Right ventricle myocardium superior (tissue), 1 donor: ENCODE measurements at regions not wholly inside any gene's neighbourhood (a gene's known extent, or its start where the extent isn't known, plus 50 kb on each side); places are given as distances from the start of the nearest gene placed in this dataset.
"Not testable (repeated sequence)": the region's sequence is repeated elsewhere in the genome, so short reads cannot be mapped to it uniquely, and the experiment has no call there.

Experiments
- ATAC-seq: fragments of 200-7000 bp; cut with Tn5 transposase; one replicate; pipeline ENCODE4 v1.9.1; 2020; ENCODE audit warnings: mild to moderate bottlenecking; ENCODE audit not compliant: poor library complexity
- DNase-seq: peaks from one replicate; pipeline ENCODE4 v3.0.0-alpha.2; 2020
- intact Hi-C: fragments of 100-400 bp; cut with DNase I; formaldehyde crosslinking; loops from one replicate; pipeline ENCODE4 v1.11.2; 2022
- donor health status: DM: no; HTN: yes; CAD: no; lungs with severe emphysema.

GRCh38 chr5:164098531-164098930 lies 593.1 kb downstream of the MAT2B start:
- DNase-seq (no peak), ATAC-seq (no peak)
- intact Hi-C loops, result no loop called here

GRCh38 chr5:164098979-164099378 lies 593.6 kb downstream of the MAT2B start:
- intact Hi-C loops, result no loop called here
- DNase-seq, result no peak
- no peak for ATAC-seq

- no peak for ATAC-seq
- DNase-seq, result no peak
- intact Hi-C loops, result no loop called here
Observed at GRCh38 chr5:164115420-164115819, 610.0 kb downstream of the MAT2B start.

- no peak for DNase-seq
- no peak for ATAC-seq
- intact Hi-C loops, result no loop called here
Observed at GRCh38 chr5:164119806-164120447, 614.5 kb downstream of the MAT2B start.

GRCh38 chr5:164127527-164127926 lies 622.1 kb downstream of the MAT2B start:
- no peak for DNase-seq
- no peak for ATAC-seq
- intact Hi-C loops, result no loop called here

GRCh38 chr5:164132358-164132757 lies 626.9 kb downstream of the MAT2B start:
- ATAC-seq, result no peak

GRCh38 chr5:164137095-164137494 lies 631.7 kb downstream of the MAT2B start:
- ATAC-seq (no peak), DNase-seq (no peak)
- intact Hi-C loops, result no loop called here

More at GRCh38 chr5:164132358-164132757, 626.9 kb downstream of the MAT2B start:
- intact Hi-C loops, result no loop called here
- DNase-seq, result no peak

- ATAC-seq (no peak), DNase-seq (no peak)
- intact Hi-C loops, result no loop called here
Observed at GRCh38 chr5:164139423-164139822, 634.0 kb downstream of the MAT2B start.

- ATAC-seq (no peak), DNase-seq (no peak)
- intact Hi-C loops, result no loop called here
Observed at GRCh38 chr5:164145458-164145857, 640.0 kb downstream of the MAT2B start.

- DNase-seq (no peak), ATAC-seq (no peak)
- intact Hi-C loops, result no loop called here
Observed at GRCh38 chr5:164146223-164146622, 640.8 kb downstream of the MAT2B start.

- intact Hi-C loops, result no loop called here
- ATAC-seq, result no peak
- no peak for DNase-seq
Observed at GRCh38 chr5:164148292-164148691, 642.9 kb downstream of the MAT2B start.

GRCh38 chr5:164152539-164152938 lies 647.1 kb downstream of the MAT2B start:
- DNase-seq, intact Hi-C loops, ATAC-seq: not testable (repeated sequence)

GRCh38 chr5:164153469-164154172 lies 648.2 kb downstream of the MAT2B start:
- DNase-seq, result no peak
- intact Hi-C loops, result no loop called here
- no peak for ATAC-seq

GRCh38 chr5:164170814-164171213 lies 665.4 kb downstream of the MAT2B start:
- no peak for ATAC-seq
- intact Hi-C loops, result no loop called here
- no peak for DNase-seq

GRCh38 chr5:164175083-164175482 lies 669.7 kb downstream of the MAT2B start:
- intact Hi-C loops, result no loop called here

GRCh38 chr5:164179406-164179805 lies 674.0 kb downstream of the MAT2B start:
- intact Hi-C loops, result no loop called here
- no peak for ATAC-seq

More at GRCh38 chr5:164175083-164175482, 669.7 kb downstream of the MAT2B start:
- DNase-seq (no peak), ATAC-seq (no peak)

GRCh38 chr5:164181604-164182003 lies 676.2 kb downstream of the MAT2B start:
- intact Hi-C loops, result no loop called here
- ATAC-seq (no peak), DNase-seq (no peak)

More at GRCh38 chr5:164179406-164179805, 674.0 kb downstream of the MAT2B start:
- no peak for DNase-seq

- intact Hi-C loops, result no loop called here
- no peak for ATAC-seq
- no peak for DNase-seq
Observed at GRCh38 chr5:164184158-164184557, 678.7 kb downstream of the MAT2B start.

GRCh38 chr5:164185000-164185399 lies 679.6 kb downstream of the MAT2B start:
- ATAC-seq (no peak), DNase-seq (no peak)
- intact Hi-C loops, result no loop called here

- DNase-seq (no peak), ATAC-seq (no peak)
- intact Hi-C loops, result no loop called here
Observed at GRCh38 chr5:164186550-164186949, 681.1 kb downstream of the MAT2B start.
